ENCODE measurements at regions not wholly inside any gene's neighbourhood (a gene's known extent, or its start where the extent isn't known, plus 50 kb on each side); places are given as distances from the start of the nearest gene placed in this dataset.
"Not testable (repeated sequence)": the region's sequence is repeated elsewhere in the genome, so short reads cannot be mapped to it uniquely, and the experiment has no call there.

DNA sequence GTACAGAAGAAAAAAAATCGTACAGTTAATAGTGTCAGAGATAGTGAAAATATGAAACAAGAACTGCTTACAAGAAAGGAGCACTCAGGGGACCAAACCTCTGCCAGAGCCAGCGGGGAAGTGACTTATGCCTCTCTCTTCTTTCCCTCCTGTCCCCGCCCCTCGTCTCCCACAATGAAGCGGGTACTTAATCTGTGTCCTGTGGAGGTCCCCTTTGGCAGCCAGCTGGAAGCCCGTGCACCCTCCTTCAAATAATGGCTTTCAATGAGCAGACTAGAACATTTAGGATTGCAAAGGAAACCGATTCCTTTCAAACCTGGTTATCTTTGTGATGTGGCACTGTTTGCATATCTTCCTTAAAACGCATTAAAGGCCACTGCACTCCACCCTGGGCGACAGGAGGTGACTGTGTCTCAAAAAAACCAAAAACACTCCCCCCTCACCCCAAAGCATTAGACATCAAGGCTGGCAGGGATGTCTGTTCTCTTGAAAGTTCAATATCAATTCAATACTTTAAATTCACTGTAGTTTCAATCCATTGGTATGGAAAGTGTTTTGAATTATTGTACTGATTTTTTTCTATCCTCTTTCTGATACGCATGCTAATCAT, 51.7 kb downstream of the PPIAL4C start:
- not testable (repeated sequence) for DNase-seq (ENCODE audit: low read depth)

GRCh38 chr1:149636286-149637122, 52.9 kb downstream of the PPIAL4C start:
- DNase-seq (ENCODE audit: low read depth), result peak; percentile 82

DNA sequence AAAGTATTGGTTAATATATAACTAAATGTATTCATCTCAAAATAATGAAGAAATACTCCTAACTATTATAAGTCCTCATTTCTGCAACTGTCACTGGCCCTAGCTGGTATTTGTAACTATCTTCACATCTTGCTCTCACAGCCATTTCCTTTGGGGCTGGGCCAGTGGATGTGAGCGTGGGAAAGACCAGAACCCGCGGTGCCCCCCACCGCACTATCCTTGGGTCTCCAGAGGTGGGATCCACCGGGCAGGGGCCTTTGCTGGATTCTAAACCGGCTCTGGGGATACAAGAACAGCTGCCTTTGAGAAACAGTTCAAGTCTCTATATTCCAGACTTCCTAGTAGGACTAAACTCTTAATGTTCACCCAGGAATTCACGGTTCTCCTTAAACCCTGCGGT, 54.8 kb downstream of the PPIAL4C start:
- DNase-seq (ENCODE audit: low read depth), result not testable (repeated sequence)

DNA sequence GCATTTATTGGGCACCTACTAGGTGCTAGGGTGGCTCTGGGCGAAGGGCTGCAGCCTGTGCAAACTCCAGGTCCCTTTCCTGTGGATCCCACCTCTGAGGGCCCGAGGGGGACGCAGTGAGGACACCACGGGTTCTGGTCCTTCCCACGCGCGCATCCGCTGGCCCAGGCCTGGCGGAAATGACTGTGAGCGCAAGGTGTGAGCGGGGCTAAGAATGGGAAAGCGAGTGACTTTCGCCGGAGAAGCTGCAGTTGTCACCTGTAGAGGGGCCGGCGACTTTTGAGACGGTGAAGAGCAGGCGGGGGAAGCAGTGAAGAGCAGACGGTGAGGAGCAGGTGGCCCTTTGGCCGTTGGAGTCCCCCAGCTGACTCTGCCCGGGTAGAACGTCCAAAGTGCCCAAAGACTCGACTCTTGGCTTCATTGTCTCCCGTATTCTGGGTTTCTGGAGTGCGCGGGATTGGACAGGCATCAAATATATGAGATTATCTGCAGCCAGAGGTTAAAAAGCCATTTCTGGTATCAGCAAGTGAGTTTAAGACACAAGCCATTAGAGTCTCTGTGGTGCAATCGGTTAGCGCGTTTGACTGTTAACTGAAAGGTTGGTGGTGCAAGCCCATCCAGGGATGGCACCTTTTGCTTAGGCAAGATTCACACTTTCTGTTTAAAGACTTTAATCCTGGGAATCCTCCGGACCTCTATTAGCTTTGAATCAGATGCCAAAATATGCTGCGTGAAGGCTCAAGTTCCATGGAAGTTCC, 55.4 kb downstream of the PPIAL4C start:
- DNase-seq (ENCODE audit: low read depth), result not testable (repeated sequence)

GRCh38 chr1:149641179-149641578, 57.5 kb downstream of the PPIAL4C start:
- DNase-seq (ENCODE audit: low read depth), result not testable (repeated sequence)

DNA sequence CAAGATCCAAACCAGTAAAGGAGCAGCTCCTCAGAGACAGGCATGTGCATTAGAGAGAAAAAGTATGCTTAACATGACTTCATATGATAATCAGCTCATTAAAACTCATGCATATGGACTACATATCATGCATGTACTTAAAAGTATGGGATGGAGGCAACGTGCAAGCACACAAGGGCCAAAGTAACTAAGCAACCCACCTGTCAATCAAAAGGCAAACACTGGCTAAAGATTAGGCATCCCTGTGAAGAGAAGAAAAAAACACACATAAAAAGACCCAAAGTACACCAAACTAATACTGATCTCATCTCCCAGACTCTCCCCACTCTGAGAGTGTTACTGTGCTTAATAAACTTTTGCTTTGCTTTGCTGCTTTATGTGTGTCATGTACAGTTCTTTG, 61.2 kb downstream of the PPIAL4C start:
- DNase-seq (ENCODE audit: low read depth), result not testable (repeated sequence)

DNA sequence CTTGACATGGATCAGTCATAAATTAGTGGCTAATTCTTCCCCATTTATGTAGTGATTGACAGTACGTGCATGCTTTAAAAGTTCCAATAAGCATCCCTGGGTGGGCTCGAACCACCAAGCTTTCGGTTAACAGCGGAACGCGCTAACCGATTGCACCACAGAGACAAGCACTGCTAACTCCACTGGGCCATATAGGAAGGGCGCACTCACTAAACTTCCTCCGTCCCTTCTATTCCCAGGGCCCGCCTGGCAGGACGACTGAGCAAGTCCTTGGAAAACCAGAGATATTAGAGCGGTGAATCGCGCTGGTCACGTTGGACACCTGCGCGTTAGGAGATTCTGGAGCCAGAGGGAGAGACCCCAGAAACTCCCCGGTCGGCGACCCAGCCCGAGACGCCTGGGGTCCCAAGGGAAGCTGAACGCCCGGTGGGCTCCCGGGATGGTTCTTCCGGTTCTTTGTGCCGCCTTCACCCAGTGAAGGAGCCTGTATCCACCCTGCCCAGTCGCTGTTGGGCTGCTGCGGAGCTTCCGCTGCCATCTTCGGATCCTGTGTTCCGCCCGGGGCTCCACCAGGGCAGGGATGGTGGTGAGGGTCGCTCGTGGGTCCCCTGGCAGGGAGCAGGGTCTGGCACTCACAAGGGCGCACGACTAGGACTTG, 62.8 kb downstream of the PPIAL4C start:
- DNase-seq (ENCODE audit: low read depth), result not testable (repeated sequence)

GRCh38 chr1:149647018-149647373, 63.3 kb downstream of the PPIAL4C start:
- not testable (repeated sequence) for DNase-seq (ENCODE audit: low read depth)

GRCh38 chr1:149657750-149658149, 74.1 kb downstream of the PPIAL4C start:
- DNase-seq (ENCODE audit: low read depth), result not testable (repeated sequence)

DNA sequence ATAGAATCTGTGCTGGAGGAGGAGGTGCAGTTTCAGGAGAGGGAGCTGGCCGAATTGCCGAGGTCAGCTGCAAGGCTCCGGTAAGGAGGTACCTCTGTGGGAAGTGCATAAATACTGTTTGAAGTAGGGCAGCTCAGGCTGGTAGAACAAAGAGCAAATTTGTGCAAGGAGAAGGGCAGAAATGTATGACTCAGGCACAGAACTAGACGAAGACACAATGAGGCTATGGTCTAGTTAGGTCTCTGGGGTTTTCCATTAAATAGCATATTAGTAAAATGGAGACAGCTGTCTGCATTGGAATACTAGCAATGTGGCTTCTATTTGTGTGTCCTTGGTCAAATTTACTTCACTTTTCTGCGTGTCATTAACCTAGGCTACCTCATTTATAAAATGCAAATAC, 74.5 kb downstream of the PPIAL4C start:
- not testable (repeated sequence) for DNase-seq (ENCODE audit: low read depth)

GRCh38 chr1:149664624-149665023, 81.0 kb downstream of the PPIAL4C start:
- not testable (repeated sequence) for DNase-seq (ENCODE audit: low read depth)

GRCh38 chr1:149665033-149665432, 81.4 kb downstream of the PPIAL4C start:
- not testable (repeated sequence) for DNase-seq (ENCODE audit: low read depth)

GRCh38 chr1:149665528-149665927, 81.9 kb downstream of the PPIAL4C start:
- not testable (repeated sequence) for DNase-seq (ENCODE audit: low read depth)

DNA sequence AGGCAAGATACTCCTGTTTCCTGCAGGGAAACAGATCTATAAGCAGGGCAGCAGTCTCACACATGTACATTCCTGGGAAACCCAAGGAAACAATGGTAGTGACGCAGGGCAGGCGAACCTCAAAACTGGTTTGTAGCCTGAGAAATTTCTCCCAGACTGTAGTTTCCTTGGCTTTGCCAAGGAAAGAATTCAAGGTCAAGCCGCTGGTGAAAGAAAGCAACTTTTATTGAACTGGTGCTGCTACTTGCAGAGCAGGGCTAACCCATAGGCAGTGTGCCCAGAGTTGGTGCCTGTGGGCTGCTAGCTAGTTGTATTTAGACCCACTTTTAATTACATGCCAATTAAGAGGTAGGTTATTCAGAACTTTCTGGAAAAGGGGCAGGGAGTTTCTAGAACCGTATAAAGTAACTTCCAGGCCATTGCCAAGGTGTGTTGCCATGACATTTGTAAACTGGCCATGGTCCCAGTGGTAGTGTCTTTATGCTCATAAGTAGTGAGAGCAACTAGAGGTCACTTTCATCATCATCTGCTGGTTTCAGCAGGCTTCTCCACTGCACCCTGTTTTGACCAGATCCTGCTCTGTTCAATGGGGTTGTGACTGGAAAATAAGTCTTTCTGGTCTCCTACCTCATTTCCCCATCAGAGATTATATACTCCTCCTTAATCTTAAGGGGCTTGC, 89.7 kb downstream of the PPIAL4C start:
- not testable (repeated sequence) for DNase-seq (ENCODE audit: low read depth)

DNA sequence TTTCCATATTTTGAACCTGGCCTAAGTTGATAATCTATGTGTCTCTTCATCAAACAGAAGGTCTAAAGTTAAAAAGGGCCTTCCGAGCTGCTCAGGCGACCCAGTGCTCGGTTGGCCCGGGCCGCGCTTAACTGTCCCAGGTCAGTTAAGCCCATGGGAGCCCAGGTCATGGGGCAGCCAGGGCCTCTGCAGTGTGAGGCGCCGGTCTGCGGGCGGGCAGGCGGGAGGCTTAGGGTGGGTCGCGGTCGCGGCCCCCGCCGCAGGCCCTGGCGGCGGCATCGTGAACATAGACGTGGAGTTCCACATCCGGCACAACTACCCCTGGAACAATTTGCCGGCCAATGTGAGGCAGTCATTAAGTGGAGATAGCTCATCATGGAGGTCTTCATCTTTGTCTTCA, 91.3 kb downstream of the PPIAL4C start:
- not testable (repeated sequence) for DNase-seq (ENCODE audit: low read depth)

DNA sequence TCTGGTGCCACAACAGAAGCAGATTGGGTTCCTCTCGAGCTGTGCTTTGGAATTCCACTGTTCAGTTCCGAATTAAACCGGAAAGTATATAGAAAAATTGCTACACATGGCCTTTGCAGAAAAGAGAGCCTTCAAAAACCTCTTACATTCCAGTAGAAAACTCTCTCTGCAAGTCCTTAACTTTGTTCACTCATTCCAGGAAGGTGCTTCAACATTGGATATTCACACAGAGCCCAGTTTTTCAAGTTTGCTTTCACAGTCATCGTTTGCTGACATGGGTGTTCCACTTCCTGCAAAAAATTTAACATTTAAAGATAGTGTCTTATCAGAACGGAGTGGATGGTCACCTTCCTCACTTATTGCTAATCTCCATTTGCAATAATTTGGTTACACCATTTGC, 93.7 kb downstream of the PPIAL4C start:
- not testable (repeated sequence) for DNase-seq (ENCODE audit: low read depth)

DNA sequence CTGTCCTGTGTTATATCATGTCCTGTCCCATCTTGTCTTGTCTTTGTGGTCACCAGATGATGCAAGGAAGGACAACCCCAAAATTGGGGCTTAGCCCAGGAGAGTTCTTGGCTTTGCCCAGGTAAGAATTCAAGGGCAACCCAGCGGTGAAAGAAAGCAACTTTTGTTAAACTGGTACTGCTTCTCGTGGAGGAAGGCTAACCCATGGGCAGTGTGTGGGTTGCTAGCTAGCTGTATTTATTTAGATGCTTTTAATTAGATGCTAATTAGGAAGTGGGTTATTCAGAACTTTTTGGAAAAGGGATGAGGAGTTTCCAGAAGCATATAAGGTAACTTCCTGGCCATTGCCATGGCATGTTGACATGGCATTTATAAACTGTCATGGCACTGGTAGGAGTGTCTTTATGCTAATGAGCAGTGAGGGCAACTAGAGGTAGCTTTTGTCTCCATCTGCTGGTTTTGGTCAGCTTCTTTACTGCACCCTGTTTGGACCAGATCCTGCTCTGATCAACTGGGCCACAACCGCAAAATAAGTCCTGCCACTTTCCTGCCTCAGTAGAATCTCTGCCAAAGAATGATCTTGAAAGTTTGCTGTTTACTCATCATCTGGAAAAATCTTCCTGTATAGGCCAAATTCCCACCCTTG, 95.8 kb upstream of the FCGR1A start:
- not testable (repeated sequence) for DNase-seq (ENCODE audit: low read depth)

DNA sequence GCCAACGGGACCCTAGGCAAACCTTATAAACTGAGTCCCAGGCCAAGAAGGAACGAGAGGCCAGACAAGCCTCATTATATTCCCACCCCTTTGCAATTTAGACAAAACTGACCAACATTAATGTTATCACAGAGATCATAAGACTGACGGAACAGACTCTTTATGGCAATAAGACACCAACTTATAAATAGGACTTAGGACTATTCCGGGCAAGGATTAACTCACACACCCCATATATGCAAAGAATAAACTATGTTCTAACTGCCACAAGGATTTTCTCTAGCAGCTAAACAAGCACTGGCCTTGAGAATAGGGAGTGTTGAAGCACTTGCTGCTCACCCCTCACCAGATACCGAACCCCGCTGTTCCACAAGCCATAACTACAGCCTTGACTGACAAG, 91.1 kb upstream of the FCGR1A start:
- DNase-seq (ENCODE audit: low read depth), result not testable (repeated sequence)

DNA sequence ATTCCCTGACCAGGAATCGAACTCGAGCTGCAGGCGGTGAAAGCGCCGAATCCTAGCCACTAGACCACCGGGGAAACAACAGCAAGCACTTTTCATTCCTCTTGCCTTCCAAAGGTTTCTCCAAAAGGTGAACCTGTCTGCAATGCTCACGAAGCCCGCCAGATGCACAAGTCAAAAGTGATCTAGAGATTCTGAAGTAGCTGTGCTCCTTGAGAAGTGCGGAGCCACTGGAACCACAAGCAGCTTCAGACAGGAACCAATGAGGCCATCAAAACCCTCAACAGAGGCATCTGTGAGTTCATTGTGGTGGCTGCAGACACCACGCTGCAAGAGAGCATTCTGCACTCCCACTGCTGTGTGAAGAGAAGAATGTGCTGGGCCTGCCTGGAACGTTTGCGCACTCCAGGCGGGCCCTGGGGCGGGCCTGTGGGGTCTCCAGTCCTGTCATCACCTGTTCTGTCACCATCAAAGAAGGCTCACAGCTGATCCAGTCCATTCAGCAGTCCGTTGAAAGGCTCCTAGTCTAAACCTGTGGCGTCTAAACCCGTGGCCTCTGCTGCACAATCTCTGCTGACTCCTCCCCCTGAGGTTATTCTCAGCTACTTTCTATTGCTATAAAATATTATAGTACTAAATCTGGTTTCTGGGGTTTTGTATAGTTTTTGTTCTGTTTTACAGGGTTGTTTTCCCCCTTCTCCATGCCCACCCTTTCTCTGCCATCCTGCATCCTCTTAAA, 89.5 kb upstream of the FCGR1A start:
- not testable (repeated sequence) for DNase-seq (ENCODE audit: low read depth)

GRCh38 chr1:149695066-149695465, 87.4 kb upstream of the FCGR1A start:
- not testable (repeated sequence) for DNase-seq (ENCODE audit: low read depth)
